GM12874 (cell line): ENCODE measurements at regions not wholly inside any gene's neighbourhood (a gene's known extent, or its start where the extent isn't known, plus 50 kb on each side); places are given as distances from the start of the nearest gene placed in this dataset.

Experiments
- CTCF ChIP-seq: IDR thresholded peaks from 2 replicates; pipeline ENCODE4 v1.5.1; 2011; ENCODE audit warnings: low read depth, mild to moderate bottlenecking, control low read depth, low read length, moderate library complexity; ENCODE audit not compliant: insufficient read depth

- no peak for TF ChIP-seq CTCF
These were observed 307.5 kb upstream of the SPRED2 start for GRCh38 chr2:65739927-65740326.

GRCh38 chr2:65737452-65738011 is 305.1 kb upstream of the SPRED2 start:
- no peak for TF ChIP-seq CTCF

- TF ChIP-seq CTCF, result no peak
These were observed 299.1 kb upstream of the SPRED2 start for GRCh38 chr2:65731476-65731875.

GRCh38 chr2:65730186-65730585 is 297.8 kb upstream of the SPRED2 start:
- TF ChIP-seq CTCF, result no peak

GRCh38 chr2:65729246-65729645 is 296.8 kb upstream of the SPRED2 start:
- no peak for TF ChIP-seq CTCF

- no peak for TF ChIP-seq CTCF
These were observed 296.2 kb upstream of the SPRED2 start for GRCh38 chr2:65728477-65729180.

GRCh38 chr2:65727816-65728215 is 295.4 kb upstream of the SPRED2 start:
- TF ChIP-seq CTCF, result no peak
